Right lobe of liver (tissue), 4 donors: ENCODE measurements at regions not wholly inside any gene's neighbourhood (a gene's known extent, or its start where the extent isn't known, plus 50 kb on each side); places are given as distances from the start of the nearest gene placed in this dataset.

Experiments used
- CTCF ChIP-seq, 4 donors: fragments of 200-600 bp in 3 of 4; fragments of 450-650 bp in 1 of 4; IDR thresholded peaks; one replicate each; pipeline versions ENCODE4 v1.5.1 to v1.8.0; 2016 to 2022; ENCODE audit warnings: antibody characterized with exemption in 4 of 4, mild to moderate bottlenecking in 2 of 4
- POLR2A ChIP-seq: fragments of 450-650 bp; IDR thresholded peaks from one replicate; pipeline ENCODE4 v1.6.1; 2017; ENCODE audit warnings: antibody characterized with exemption, mild to moderate bottlenecking
- donor health status: DM: no; HTN: no; CAD: no.
- donor health status: DM: no; HTN: no; CAD: no.
- donor health status: DM: no; HTN: yes; CAD: no.

- TF ChIP-seq CTCF (IDR thresholded peaks at IDR 0.05) (no peak), POLR2A (no peak)
These were observed 644.4 kb downstream of the GALR1 start for GRCh38 chr18:77894060-77894459.
